Neural cell (in vitro differentiated cells): ENCODE measurements at regions not wholly inside any gene's neighbourhood (a gene's known extent, or its start where the extent isn't known, plus 50 kb on each side); places are given as distances from the start of the nearest gene placed in this dataset.

Experiments used
- CTCF ChIP-seq: fragments of 450-650 bp; IDR thresholded peaks from 2 replicates; pipeline ENCODE4 v1.5.1; 2014; ENCODE audit warnings: antibody characterized with exemption, mild to moderate bottlenecking, moderate library complexity; ENCODE audit not compliant: poor library complexity, severe bottlenecking
- EP300 ChIP-seq: fragments of 450-650 bp; conservative IDR thresholded peaks from 2 replicates; pipeline ENCODE4 v1.6.1; 2014; ENCODE audit warnings: antibody characterized with exemption, mild to moderate bottlenecking, moderate library complexity; ENCODE audit not compliant: poor library complexity, severe bottlenecking
- MXI1 ChIP-seq: fragments of 450-650 bp; conservative IDR thresholded peaks from 2 replicates; pipeline ENCODE4 v1.6.1; 2014; ENCODE audit warnings: antibody characterized with exemption, mild to moderate bottlenecking; ENCODE audit not compliant: poor library complexity, severe bottlenecking
- RAD21 ChIP-seq: fragments of 450-650 bp; conservative IDR thresholded peaks from 2 replicates; pipeline ENCODE4 v1.6.1; 2014; ENCODE audit warnings: antibody characterized with exemption, mild to moderate bottlenecking, moderate library complexity

GRCh38 chr1:239771550-239771949, 320.1 kb upstream of the FMN2 start:
- TF ChIP-seq CTCF (no peak), RAD21 (no peak), MXI1 (no peak), EP300 (no peak)
